HG03108 (cell line): ENCODE measurements at regions not wholly inside any gene's neighbourhood (a gene's known extent, or its start where the extent isn't known, plus 50 kb on each side); places are given as distances from the start of the nearest gene placed in this dataset.

Experiments
- ATAC-seq: cut with Tn5 transposase; IDR thresholded peaks from one replicate; pipeline ENCODE4 v1.9.1; 2021; ENCODE audit warnings: moderate library complexity; ENCODE audit not compliant: unreplicated experiment

- ATAC-seq: no peak
Observed at GRCh38 chr2:128399690-128400291, 81.1 kb upstream of the HS6ST1 start.

DNA sequence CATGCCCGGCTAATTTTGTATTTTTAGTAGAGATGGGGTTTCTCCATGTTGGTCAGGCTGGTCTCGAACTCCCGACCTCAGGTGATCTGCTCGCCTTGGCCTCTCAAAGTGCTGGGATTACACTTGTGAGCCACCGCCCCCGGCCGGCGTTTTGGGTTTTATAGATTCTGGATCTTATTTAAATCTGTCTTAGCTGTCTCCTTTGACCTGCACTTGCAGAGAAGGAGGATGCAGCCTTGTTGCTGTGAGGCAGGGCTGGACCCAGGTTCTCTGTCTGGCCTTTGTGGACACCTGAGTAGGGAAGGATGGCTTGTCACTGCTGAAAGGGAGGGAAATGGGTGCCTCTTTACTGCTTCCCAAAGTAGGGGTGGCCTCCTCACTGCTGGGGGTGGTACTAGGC is 83.0 kb upstream of the HS6ST1 start:
- ATAC-seq: no peak

GRCh38 chr2:128402911-128403670 is 84.4 kb upstream of the HS6ST1 start:
- ATAC-seq: no peak

DNA sequence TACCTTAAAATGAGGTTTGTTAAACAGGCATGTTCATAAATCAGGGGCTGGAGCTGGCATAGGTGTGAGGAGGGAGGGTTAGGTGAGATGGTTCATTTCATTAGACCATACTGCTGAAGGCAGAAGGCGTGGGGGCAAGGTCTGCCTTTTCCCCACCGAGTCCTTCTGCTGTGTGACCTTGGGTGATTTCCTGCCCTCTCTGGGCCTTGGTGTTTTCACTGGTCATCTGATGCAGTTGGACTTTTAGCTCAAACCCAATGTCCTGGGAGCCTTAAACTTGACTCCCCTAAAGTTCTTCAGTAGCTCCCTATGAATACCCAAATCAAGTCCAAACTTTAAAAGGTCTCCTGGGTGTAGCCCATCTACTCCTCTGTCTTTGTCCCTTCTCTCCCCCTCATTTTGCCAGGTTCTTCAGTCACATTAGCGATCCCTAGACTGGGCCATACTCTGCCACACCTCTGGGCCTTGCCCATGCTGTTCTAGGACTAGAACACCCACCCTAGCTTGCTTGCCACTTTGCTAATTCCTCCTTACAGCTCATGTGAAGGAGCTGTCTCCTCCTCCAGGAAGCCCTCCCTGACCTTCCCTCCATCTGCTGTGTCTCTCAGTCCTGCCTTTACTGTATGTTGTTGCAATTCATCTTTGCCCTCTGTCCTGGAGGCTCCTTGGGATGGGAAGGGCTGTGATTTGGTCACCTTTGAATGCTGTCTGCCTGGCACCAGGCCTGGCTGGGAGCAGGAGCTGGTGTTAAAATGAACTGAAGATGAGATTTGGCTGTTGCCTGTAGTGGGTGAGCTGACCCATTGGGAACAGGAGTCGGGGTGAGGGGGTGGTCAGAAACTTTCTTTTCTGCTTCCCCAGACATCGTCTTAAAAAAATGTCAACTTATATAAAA is 85.4 kb upstream of the HS6ST1 start:
- ATAC-seq: no peak

DNA sequence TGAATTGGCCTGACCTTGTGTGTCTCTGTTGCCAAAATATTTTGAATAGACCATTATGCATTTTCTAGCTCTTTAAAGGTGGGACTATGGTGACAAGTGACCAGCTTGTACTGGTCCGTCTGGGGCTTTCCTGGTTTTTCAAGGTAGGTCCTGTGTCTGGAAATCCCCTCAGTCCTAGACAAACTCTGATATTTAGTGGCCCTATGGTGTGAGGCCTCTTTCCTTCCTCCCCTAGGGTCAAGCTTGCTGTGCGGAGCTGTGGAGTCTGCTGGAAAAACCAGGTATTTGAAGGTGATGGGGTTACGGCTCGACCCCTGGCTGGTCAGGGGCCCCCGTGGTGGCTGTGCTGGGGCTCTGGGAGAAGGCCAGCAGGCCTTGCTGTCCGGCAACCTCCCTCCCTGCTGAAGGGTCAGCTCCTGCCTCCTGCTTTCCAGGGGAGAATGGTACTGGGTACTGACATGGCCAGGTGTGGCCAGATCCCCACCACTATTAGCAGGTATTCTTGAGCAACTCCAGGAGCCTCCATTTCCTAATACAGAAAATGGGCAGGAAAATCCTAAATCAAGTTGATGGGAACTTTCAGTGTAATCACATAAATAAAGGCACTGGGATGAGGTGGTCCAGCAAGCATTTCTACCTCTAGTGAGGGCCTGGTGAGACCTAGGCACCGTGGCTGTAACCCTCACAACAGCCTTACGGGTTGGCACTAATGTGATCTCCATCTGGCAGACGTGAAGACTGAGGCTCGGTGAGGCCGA is 86.2 kb upstream of the HS6ST1 start:
- ATAC-seq: no peak

GRCh38 chr2:128405467-128405900 is 86.8 kb upstream of the HS6ST1 start:
- ATAC-seq: no peak

DNA sequence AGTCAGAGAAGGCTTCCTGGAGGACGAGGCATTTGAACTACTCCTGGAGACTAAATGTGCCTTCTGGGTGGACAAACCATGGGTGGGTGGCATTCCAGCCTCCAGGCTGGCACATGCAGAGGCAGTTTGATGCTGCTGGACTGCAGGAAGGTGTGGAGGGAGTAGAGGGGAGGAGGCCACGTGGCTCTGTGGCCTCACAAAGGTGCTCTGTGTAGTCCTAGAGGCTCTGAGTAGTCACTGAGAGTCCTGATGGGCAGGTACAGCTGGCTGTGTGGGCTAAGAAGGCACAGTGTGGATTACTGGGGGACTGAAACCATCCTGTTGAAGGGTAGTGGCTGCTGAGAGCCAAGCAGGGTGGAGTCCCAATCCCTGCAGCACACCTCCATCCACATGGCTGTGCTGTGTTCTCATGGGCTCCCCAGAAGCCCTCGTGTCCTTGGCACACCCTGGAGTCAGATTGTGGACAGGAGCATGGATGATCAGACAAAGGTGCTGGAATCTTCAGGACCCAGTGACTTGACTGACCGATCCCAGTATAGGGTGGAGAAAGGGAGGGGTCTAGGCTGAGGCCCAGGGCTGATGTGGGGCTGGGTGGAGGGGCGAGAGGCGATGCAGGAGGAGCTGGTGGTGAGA is 87.4 kb upstream of the HS6ST1 start:
- no peak for ATAC-seq

GRCh38 chr2:128406736-128407554 is 88.3 kb upstream of the HS6ST1 start:
- ATAC-seq: no peak

- ATAC-seq: no peak
Observed at GRCh38 chr2:128408349-128409305, 90.0 kb upstream of the HS6ST1 start.

DNA sequence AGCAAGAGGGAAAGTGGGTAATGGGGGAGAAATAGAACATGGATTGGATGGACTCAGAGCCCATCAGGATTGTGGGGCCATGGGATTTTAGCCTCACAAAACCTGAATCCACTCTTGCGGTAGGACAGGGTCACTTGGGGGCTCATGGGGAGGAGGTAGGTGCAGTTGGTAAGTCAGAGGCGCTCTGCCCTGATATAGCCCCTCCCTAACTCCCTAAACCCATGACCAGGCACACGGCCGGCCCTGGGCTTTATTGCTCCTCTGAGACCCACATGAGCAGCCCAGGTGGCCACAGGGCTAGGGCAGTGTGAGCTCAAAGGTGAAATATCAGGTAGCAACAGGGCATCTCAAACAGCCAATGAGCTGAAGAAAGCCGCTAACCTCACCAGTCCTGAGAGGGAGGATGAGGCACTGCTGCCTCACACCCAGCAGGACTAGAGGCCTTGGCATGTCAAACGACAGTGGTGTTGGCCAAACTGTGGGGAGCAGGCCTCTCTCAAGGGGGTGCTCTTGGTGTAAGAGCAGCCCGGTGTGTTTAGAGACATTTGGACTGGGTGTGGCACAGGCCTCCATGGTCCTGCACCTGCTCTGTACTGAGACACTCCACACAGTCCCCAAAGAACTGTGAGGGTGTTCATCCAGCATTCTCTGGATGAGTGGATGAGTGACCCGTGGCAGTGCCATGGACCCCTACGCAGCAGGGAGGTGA is 90.8 kb upstream of the HS6ST1 start:
- ATAC-seq: no peak

DNA sequence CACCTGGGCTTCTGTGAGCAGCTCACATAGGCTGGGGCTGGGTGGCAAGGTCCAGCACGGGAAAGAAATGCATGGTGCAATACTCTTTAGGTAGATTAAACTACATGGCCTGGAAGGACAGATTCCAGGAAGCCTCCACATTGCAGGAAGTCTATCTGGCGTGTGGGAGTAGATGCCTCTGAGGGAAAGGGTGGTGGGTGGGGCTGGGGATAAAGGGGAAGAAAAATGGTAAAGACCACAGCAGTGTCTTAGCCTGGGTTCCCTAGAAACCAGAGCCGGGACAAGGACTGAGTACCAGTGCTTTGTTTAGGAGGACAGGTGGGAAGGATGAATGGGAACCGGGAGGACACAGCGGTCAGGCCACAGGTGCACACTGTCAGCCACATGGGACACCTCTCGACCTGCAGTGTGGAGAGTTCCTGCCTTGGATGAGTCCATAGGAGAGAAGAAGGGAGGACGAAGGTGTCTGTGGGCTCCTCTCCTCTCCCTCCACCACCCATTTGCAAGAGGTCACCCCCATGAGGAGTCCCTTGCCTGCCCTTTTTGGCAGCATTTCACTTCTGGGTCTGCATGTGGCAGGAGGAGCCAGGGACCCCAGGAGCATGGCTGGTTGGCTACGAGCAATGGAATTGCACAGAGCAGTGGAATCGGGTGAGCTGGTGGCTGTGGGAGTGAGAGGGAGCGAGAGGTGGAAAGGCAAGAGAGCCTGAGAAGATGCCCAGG is 91.5 kb upstream of the HS6ST1 start:
- ATAC-seq: no peak

DNA sequence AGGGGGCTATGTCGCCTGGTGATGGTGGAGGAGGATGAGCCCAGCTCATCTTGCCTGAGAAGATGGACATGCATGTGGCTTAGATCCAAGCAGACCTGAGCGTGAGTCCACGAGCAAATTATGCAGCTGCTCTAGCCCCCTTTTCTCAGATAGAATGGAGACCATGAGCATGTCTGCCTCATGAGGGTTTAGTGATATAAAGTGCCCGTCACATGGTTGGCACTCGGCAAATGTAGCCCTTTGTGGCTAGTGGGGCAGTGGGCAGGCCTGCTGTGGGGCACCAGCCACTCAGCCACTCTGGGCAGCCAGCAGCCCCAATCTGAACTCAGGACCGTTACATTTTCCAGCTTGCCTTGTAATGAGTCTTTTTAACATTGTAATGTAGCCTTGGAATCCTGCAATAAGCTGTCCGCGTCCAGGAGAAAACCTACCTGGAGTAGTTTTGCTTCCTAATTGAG is 92.1 kb upstream of the HS6ST1 start:
- ATAC-seq: no peak

DNA sequence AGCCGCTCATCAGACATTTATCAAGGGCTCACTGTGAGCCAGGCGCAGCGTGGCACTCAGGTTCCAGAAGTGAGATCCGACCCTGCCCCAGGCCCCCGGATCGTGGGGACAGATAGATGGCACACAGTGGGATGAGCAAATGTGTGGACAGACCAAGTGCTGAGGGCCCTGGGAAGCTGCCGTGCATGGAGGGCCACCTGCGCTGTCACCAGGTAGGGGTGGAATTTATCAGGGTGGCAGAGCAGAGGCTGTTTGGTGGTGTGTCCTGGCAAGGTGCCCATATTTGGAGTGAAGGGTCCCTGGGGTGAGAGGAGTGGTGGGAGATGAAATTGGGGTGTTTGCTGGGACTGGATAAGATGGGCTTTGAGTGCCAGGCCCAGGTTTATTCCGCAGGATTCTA is 92.8 kb upstream of the HS6ST1 start:
- no peak for ATAC-seq

- ATAC-seq: no peak
Observed at GRCh38 chr2:128412181-128412871, 93.7 kb upstream of the HS6ST1 start.

DNA sequence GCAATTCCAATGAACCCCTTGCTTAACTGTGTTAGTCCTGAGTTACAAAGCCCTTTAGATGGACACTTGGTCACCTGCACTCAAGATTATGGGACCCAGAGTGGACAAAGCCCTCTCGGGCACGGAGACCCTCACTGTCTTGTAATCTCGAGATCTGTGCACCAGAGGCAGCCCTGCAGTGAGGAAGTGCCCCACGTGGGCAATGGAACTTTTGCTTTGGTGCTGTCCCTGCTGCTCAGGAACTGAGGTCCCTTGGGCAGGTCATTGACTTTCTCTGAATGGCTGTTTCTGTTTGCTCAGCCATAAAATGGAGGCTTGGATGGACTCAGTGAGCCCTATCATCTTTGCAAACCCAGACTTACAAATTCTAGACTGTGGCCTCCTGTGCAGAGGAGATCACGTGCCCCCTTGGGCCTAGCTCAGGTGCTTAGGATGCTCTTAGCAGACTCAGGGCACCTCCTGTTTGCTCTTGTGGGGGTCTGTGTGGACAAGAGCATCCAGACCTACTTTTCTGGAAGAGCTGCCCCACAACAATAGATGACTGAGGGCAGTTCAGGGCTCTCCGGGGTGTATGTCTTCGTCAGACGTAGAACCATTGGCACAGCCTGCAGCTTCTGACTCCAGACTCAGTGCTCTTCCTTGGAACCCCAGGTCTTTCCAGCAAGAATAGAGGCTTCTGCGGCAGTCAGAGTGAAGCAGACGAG is 94.5 kb upstream of the HS6ST1 start:
- no peak for ATAC-seq
